Astrocyte (in vitro differentiated cells and primary cell): ENCODE measurements at regions not wholly inside any gene's neighbourhood (a gene's known extent, or its start where the extent isn't known, plus 50 kb on each side); places are given as distances from the start of the nearest gene placed in this dataset.

Experiments used
- CTCF ChIP-seq: IDR thresholded peaks from 2 replicates; pipeline ENCODE4 v1.5.1; 2011; ENCODE audit warnings: low read depth, mild to moderate bottlenecking, inconsistent platforms, low read length, moderate library complexity; ENCODE audit not compliant: insufficient read depth
- EZH2 ChIP-seq: IDR thresholded peaks from 2 replicates; pipeline ENCODE4 v1.6.1; 2012; ENCODE audit warnings: mild to moderate bottlenecking, low read length, inconsistent platforms; ENCODE audit not compliant: insufficient read depth

- no peak for TF ChIP-seq CTCF
- no peak for TF ChIP-seq EZH2
These were observed 500.8 kb upstream of the WWC1 start for GRCh38 chr5:167790462-167791260.
